COLO668 (cell line): ENCODE measurements at regions not wholly inside any gene's neighbourhood (a gene's known extent, or its start where the extent isn't known, plus 50 kb on each side); places are given as distances from the start of the nearest gene placed in this dataset.
"Not testable (repeated sequence)": the region's sequence is repeated elsewhere in the genome, so short reads cannot be mapped to it uniquely, and the experiment has no call there.

Experiments used
- DNase-seq: peaks from one replicate; lab custom pipeline; 2025; ENCODE audit not compliant: unreplicated experiment; lab: John Stamatoyannopoulos, UW

- DNase-seq, result not testable (repeated sequence)
Observed at GRCh38 chr16:31581065-31581464, 53.4 kb downstream of the AHSP start.

- DNase-seq, result not testable (repeated sequence)
Observed at GRCh38 chr16:31601737-31602384, 74.2 kb downstream of the AHSP start.

GRCh38 chr16:31618130-31618529, 90.4 kb downstream of the AHSP start:
- DNase-seq, result no peak

GRCh38 chr16:31636433-31636832, 108.7 kb downstream of the AHSP start:
- DNase-seq, result no peak

- no peak for DNase-seq
Observed at GRCh38 chr16:31641279-31641678, 113.6 kb downstream of the AHSP start.

- not testable (repeated sequence) for DNase-seq
Observed at GRCh38 chr16:31655674-31656073, 128.0 kb downstream of the AHSP start.

GRCh38 chr16:31664683-31665482, 137.2 kb downstream of the AHSP start:
- DNase-seq, result no peak

- no peak for DNase-seq
Observed at GRCh38 chr16:31674686-31675085, 147.0 kb downstream of the AHSP start.

GRCh38 chr16:31676731-31677130, 149.0 kb downstream of the AHSP start:
- DNase-seq, result no peak

GRCh38 chr16:31678649-31679325, 151.1 kb downstream of the AHSP start:
- DNase-seq, result no peak

- DNase-seq, result not testable (repeated sequence)
Observed at GRCh38 chr16:31689331-31689730, 161.6 kb downstream of the AHSP start.

- DNase-seq, result not testable (repeated sequence)
Observed at GRCh38 chr16:31692338-31692737, 164.6 kb downstream of the AHSP start.

- DNase-seq, result no peak
Observed at GRCh38 chr16:31693733-31694132, 166.0 kb downstream of the AHSP start.

- no peak for DNase-seq
Observed at GRCh38 chr16:31694461-31694860, 166.8 kb downstream of the AHSP start.

GRCh38 chr16:31695667-31696066, 168.0 kb downstream of the AHSP start:
- no peak for DNase-seq

GRCh38 chr16:31696968-31697743, 169.5 kb downstream of the AHSP start:
- DNase-seq, result peak; percentile 2

GRCh38 chr16:31697744-31698125, 170.0 kb downstream of the AHSP start:
- no peak for DNase-seq

GRCh38 chr16:31698901-31699300, 171.2 kb downstream of the AHSP start:
- DNase-seq, result no peak

- DNase-seq, result no peak
Observed at GRCh38 chr16:31699601-31700000, 171.9 kb downstream of the AHSP start.

GRCh38 chr16:31700200-31700529, 172.5 kb downstream of the AHSP start:
- DNase-seq, result peak; percentile 92
